B cell (primary cell): ENCODE measurements at regions not wholly inside any gene's neighbourhood (a gene's known extent, or its start where the extent isn't known, plus 50 kb on each side); places are given as distances from the start of the nearest gene placed in this dataset.

Source experiments
- ATAC-seq: fragments of 200-7000 bp; cut with Tn5 transposase; one replicate; pipeline ENCODE4 v1.10.0; 2021; ENCODE audit warnings: low read depth, mild to moderate bottlenecking, moderate number of reproducible peaks, moderate library complexity
- CTCF ChIA-PET: fragments of 350-600 bp; sonication (Branson Sonifier 250); formaldehyde crosslinking; loops from one replicate; lab custom pipeline; 2021; ENCODE audit warnings: antibody characterized with exemption, inconsistent platforms; lab: Charles Lee
- POLR2A ChIA-PET: fragments of 350-600 bp; sonication (Branson Sonifier 250); formaldehyde crosslinking; loops from one replicate; lab custom pipeline; 2021; ENCODE audit warnings: antibody characterized with exemption; lab: Charles Lee
- DNase-seq: peaks from one replicate; pipeline ENCODE4 v3.0.0; 2013
- H2AFZ ChIP-seq: 2 replicates; pipeline ENCODE4 v1.6.1; 2012; ENCODE audit warnings: mild to moderate bottlenecking, low read depth, low read length; ENCODE audit not compliant: insufficient read depth, poor library complexity, severe bottlenecking
- H3K27ac ChIP-seq, 2 donors: 1 replicate in 1 of 2; 2 replicates in 1 of 2; pipeline ENCODE4 v1.5.1; 2012 to 2013; ENCODE audit warnings: low read length in 2 of 2, mild to moderate bottlenecking in 2 of 2, moderate library complexity in 1 of 2
- H3K27me3 ChIP-seq, 4 experiments: fragments of 200-600 bp in 1 of 4; sonication (generic) in 1 of 4; replicated peaks in 1 of 4; 1 replicate in 2 of 4; 2 replicates in 2 of 4; pipeline versions ENCODE4 v1.6.1 to v1.7.0; 2013 to 2016; ENCODE audit warnings: low read length in 3 of 4, mild to moderate bottlenecking in 2 of 4, mixed read lengths in 1 of 4, moderate library complexity in 1 of 4; ENCODE audit not compliant: insufficient read depth in 4 of 4, control insufficient read depth in 3 of 4; ENCODE audit errors: control extremely low read depth in 1 of 4
- H3K36me3 ChIP-seq, 2 experiments: replicated peaks in 1 of 2; 1 replicate in 1 of 2; 2 replicates in 1 of 2; pipeline versions ENCODE4 v1.6.1 to v1.7.1; 2013; ENCODE audit warnings: low read length in 1 of 2; ENCODE audit not compliant: insufficient read depth in 2 of 2, control insufficient read depth in 1 of 2; ENCODE audit errors: control extremely low read depth in 1 of 2, extremely low read depth in 1 of 2
- H3K4me1 ChIP-seq, 2 donors: fragments of 200-600 bp in 1 of 2; sonication (generic) in 1 of 2; 1 replicate in 1 of 2; 2 replicates in 1 of 2; pipeline versions ENCODE4 v1.5.1 to v1.6.1; 2013 to 2017; ENCODE audit warnings: low read length in 2 of 2; ENCODE audit not compliant: control insufficient read depth in 2 of 2, insufficient read depth in 2 of 2
- H3K4me2 ChIP-seq: replicated peaks from 2 replicates; pipeline ENCODE3; 2012; ENCODE audit warnings: mild to moderate bottlenecking, low read depth, low read length; ENCODE audit not compliant: poor library complexity, severe bottlenecking
- H3K4me3 ChIP-seq, 5 experiments: fragments of 200-600 bp in 1 of 5; sonication (generic) in 1 of 5; 1 replicate in 3 of 5; 2 replicates in 2 of 5; pipeline versions ENCODE4 v1.5.1 to v1.7.0; 2011 to 2016; ENCODE audit warnings: low read length in 4 of 5, mild to moderate bottlenecking in 4 of 5, low read depth in 2 of 5, control low read depth in 1 of 5, moderate library complexity in 1 of 5; ENCODE audit not compliant: insufficient read depth in 1 of 5; ENCODE audit errors: control extremely low read depth in 1 of 5, extremely low read depth in 1 of 5
- H3K79me2 ChIP-seq: fragments of 200-600 bp; sonication (generic); one replicate; pipeline ENCODE4 v1.6.0; 2016; ENCODE audit warnings: low read length; ENCODE audit not compliant: control insufficient read depth, insufficient read depth
- H3K9ac ChIP-seq: fragments of 200-600 bp; sonication (generic); 2 replicates; pipeline ENCODE4 v1.6.1; 2017; ENCODE audit warnings: mild to moderate bottlenecking, low read length, moderate library complexity
- H3K9me3 ChIP-seq, 3 donors: one replicate each; pipeline versions ENCODE4 v1.6.1 to v1.7.1; 2013; ENCODE audit warnings: low read length in 2 of 3; ENCODE audit not compliant: control insufficient read depth in 2 of 3, insufficient read depth in 1 of 3; ENCODE audit errors: control extremely low read depth in 1 of 3
- H4K20me1 ChIP-seq: 2 replicates; pipeline ENCODE4 v1.6.0; 2012; ENCODE audit warnings: mild to moderate bottlenecking, low read length; ENCODE audit not compliant: insufficient read depth, control insufficient read depth, poor library complexity, severe bottlenecking
- H3K27ac Mint-ChIP-seq: one replicate; pipeline ENCODE4 v1.8.0; 2021; ENCODE audit warnings: mixed read lengths
- H3K27me3 Mint-ChIP-seq: one replicate; pipeline ENCODE4 v1.8.0; 2021; ENCODE audit warnings: mixed read lengths
- H3K4me1 Mint-ChIP-seq: one replicate; pipeline ENCODE4 v1.8.0; 2021; ENCODE audit warnings: mixed read lengths
- H3K4me3 Mint-ChIP-seq: one replicate; pipeline ENCODE4 v1.8.0; 2021; ENCODE audit warnings: mixed read lengths
- H3K9me3 Mint-ChIP-seq: one replicate; pipeline ENCODE4 v1.8.0; 2022; ENCODE audit warnings: mixed read lengths; ENCODE audit not compliant: insufficient read depth
- CTCF ChIP-seq: fragments of 200-600 bp; IDR thresholded peaks from one replicate; pipeline ENCODE4 v1.8.0; 2022; ENCODE audit warnings: antibody characterized with exemption, mild to moderate bottlenecking
- EZH2 ChIP-seq: IDR thresholded peaks from 2 replicates; pipeline ENCODE4 v1.6.1; 2012; ENCODE audit warnings: borderline replicate concordance, low read depth, mild to moderate bottlenecking, moderate library complexity, low read length; ENCODE audit not compliant: insufficient read depth, poor library complexity, severe bottlenecking
- WGBS: methylation state at CpG from one replicate; pipeline ENCODE4 v1.1.5; 2013; ENCODE audit warnings: missing lambda C conversion rate; ENCODE audit not compliant: insufficient coverage; 5-methylcytosine and 5-hydroxymethylcytosine counted together
- intact Hi-C: fragments of 100-400 bp; cut with micrococcal nuclease; formaldehyde crosslinking; loops from one replicate; pipeline ENCODE4 v1.10.0; 2022

- Histone ChIP-seq H3K4me2 (no peak overlapping the region), H4K20me1 (no peaks in the 10 kb centered on the region), H2AFZ (no peak overlapping the region), H3K27me3 (no peaks in the 10 kb centered on the region), H3K4me1 (no peaks in the 10 kb centered on the region), H3K9ac (no peak overlapping the region), H3K27ac (no peak overlapping the region), H3K36me3 (no peaks in the 10 kb centered on the region), H3K9me3 (no peaks in the 10 kb centered on the region), H3K79me2 (no peaks in the 10 kb centered on the region), H3K4me3 (no peak overlapping the region)
- H3K4me1 Mint-ChIP-seq = no peaks in the 10 kb centered on the region
- DNase-seq (no peak), ATAC-seq (no peak)
- H3K27ac Mint-ChIP-seq = no peak overlapping the region
- 91% methylated on average over 3 of the region's 3 CpGs for WGBS
- H3K4me3 Mint-ChIP-seq = no peak overlapping the region
- H3K27me3 Mint-ChIP-seq = peaks cover 9% of the 10 kb centered on the region
- intact Hi-C loops = no loop called here
- no peak for TF ChIP-seq EZH2
- no peak for TF ChIP-seq CTCF
- ChIA-PET CTCF (no interaction called here), POLR2A (no interaction called here)
- H3K9me3 Mint-ChIP-seq = no peaks in the 10 kb centered on the region
These were observed 87.8 kb upstream of the SLCO3A1 start for GRCh38 chr15:91765660-91766059.

GRCh38 chr15:91769476-91769875, 84.0 kb upstream of the SLCO3A1 start:
- no peak overlapping the region for H3K9ac ChIP-seq
- intact Hi-C loops = no loop called here
- Mint-ChIP-seq H3K27me3 (peaks cover 3% of the 10 kb centered on the region), H3K4me1 (no peaks in the 10 kb centered on the region), H3K9me3 (no peaks in the 10 kb centered on the region), H3K4me3 (no peak overlapping the region), H3K27ac (no peak overlapping the region)
- POLR2A ChIA-PET = no interaction called here
- no peaks in the 10 kb centered on the region for H3K36me3 ChIP-seq
- H4K20me1 ChIP-seq = no peaks in the 10 kb centered on the region
- no peaks in the 10 kb centered on the region for H3K4me1 ChIP-seq
- no peaks in the 10 kb centered on the region for H3K27me3 ChIP-seq
- no peaks in the 10 kb centered on the region for H3K79me2 ChIP-seq
- ATAC-seq (no peak), DNase-seq (no peak)
- TF ChIP-seq EZH2 = no peak
- H3K27ac ChIP-seq = no peak overlapping the region
- H3K9me3 ChIP-seq = no peaks in the 10 kb centered on the region
- no peak overlapping the region for H3K4me3 ChIP-seq
- no peak overlapping the region for H2AFZ ChIP-seq
- H3K4me2 ChIP-seq = no peak overlapping the region
- WGBS = no CpG with 5 or more reads among the region's 3 CpGs
- CTCF ChIA-PET = no interaction called here
